ENCODE measurements at regions not wholly inside any gene's neighbourhood (a gene's known extent, or its start where the extent isn't known, plus 50 kb on each side); places are given as distances from the start of the nearest gene placed in this dataset.

DNA sequence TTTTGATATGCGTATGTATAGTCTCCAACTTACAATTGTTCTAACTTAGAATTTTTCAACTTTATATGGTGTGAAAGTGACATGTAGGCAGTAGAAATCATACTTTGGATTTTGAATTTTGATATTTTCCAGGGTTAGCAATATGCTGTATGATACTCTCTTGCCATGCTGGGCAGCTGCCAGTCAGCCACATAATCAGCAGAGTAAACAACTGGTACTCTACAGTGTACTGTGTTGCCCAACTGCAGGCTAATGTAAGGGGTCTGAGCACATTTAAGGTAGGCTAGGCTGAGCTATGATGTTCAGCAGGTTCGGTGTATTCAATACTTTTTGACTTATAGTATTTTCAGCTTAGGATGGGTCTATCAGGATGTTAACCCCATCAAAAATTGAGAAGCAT, 52.0 kb upstream of the RYK start:
- no peak for DNase-seq (ENCODE audit: low read depth)
- H3K4me3 ChIP-seq (ENCODE audit: low read length) = no peak overlapping the region
- TF ChIP-seq, protein P1, sequence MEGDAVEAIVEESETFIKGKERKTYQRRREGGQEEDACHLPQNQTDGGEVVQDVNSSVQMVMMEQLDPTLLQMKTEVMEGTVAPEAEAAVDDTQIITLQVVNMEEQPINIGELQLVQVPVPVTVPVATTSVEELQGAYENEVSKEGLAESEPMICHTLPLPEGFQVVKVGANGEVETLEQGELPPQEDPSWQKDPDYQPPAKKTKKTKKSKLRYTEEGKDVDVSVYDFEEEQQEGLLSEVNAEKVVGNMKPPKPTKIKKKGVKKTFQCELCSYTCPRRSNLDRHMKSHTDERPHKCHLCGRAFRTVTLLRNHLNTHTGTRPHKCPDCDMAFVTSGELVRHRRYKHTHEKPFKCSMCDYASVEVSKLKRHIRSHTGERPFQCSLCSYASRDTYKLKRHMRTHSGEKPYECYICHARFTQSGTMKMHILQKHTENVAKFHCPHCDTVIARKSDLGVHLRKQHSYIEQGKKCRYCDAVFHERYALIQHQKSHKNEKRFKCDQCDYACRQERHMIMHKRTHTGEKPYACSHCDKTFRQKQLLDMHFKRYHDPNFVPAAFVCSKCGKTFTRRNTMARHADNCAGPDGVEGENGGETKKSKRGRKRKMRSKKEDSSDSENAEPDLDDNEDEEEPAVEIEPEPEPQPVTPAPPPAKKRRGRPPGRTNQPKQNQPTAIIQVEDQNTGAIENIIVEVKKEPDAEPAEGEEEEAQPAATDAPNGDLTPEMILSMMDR (conservative IDR thresholded peaks at IDR 0.05; ENCODE audit: low read length) = no peak

DNA sequence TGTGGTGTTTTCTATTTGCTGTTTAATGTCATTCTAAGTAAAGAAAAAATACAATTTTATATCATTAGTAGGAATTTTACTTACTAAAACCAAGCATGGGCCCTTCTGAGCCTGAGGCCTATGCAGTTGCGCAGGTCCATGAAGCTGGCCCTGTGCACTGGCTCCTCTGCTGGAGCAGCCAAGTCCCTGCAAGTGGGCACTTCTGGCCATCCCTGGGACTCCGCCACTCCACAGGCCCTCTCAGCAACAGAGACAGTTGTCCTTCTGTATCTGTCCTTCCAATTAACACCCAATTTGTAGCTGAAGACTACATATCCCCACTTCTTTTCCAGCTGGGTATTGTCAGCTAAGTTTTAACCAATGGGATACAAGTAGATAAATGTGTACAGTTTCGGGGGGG, 49.9 kb upstream of the RYK start:
- TF ChIP-seq, protein P1 (conservative IDR thresholded peaks at IDR 0.05; ENCODE audit: low read length) = 0 out of 2 replicates have a peak, but pooled peaks have one; percentile 6
- no peak for DNase-seq (ENCODE audit: low read depth)
- H3K4me3 ChIP-seq (ENCODE audit: low read length) = no peak overlapping the region
